GM12878 (cell line): ENCODE measurements at regions not wholly inside any gene's neighbourhood (a gene's known extent, or its start where the extent isn't known, plus 50 kb on each side); places are given as distances from the start of the nearest gene placed in this dataset.

Experiments used
- ATAC-seq: fragments of 200-7000 bp; cut with Tn5 transposase; 3 replicates; pipeline ENCODE4 v1.9.1; 2020; ENCODE audit warnings: mild to moderate bottlenecking, moderate library complexity
- BruUV-seq: library from RNA; stranded (reverse); fragments of 400-500 nt; replicated peaks from 2 replicates; lab custom pipeline; 2021; lab: Mats Ljungman, UMichigan
- CTCF ChIA-PET: fragments of 300-600 bp; sonication (Branson Sonifier 250); formaldehyde crosslinking; extraction: SDS; loops from one replicate; lab custom pipeline; 2021; ENCODE audit warnings: inconsistent platforms; lab: Yijun Ruan, JAX
- POLR2A ChIA-PET: fragments of 350-600 bp; formaldehyde crosslinking; extraction: SDS; loops from one replicate; lab custom pipeline; 2021; ENCODE audit warnings: inconsistent platforms; lab: Charles Lee
- RAD21 ChIA-PET: fragments of 300-600 bp; sonication (Branson Sonifier 250); formaldehyde crosslinking; loops from one replicate; lab custom pipeline; 2023; ENCODE audit warnings: antibody characterized with exemption; ENCODE audit not compliant: unreplicated experiment; lab: Charles Lee
- SMC1A ChIA-PET: fragments of 300-600 bp; sonication (Branson Sonifier 250); formaldehyde crosslinking; loops from one replicate; lab custom pipeline; 2023; ENCODE audit not compliant: unreplicated experiment, uncharacterized antibody; lab: Charles Lee
- DNase-seq: peaks from one replicate; pipeline ENCODE4 v3.0.0-alpha.2; 2011; ENCODE audit warnings: low read depth, low spot score
- FAIRE-seq: peaks from 3 replicates; lab custom pipeline; 2011; peaks lifted over from hg19 to GRCh38; lab: Jason Lieb, UNC
- H2AFZ ChIP-seq: 2 replicates; pipeline ENCODE4 v1.6.0; 2011; ENCODE audit warnings: low read depth, low read length, control low read depth; ENCODE audit not compliant: control insufficient read depth
- H3K27ac ChIP-seq: 2 replicates; pipeline ENCODE4 v1.5.1; 2011; ENCODE audit warnings: control low read depth; ENCODE audit not compliant: control insufficient read depth, insufficient read depth
- H3K27me3 ChIP-seq, 2 experiments: replicated peaks in 1 of 2; 2 replicates each; pipeline versions ENCODE4 v1.6.0 to v1.6.1; 2011; ENCODE audit warnings: low read length in 1 of 2; ENCODE audit not compliant: control insufficient read depth in 2 of 2, insufficient read depth in 2 of 2
- H3K36me3 ChIP-seq, 2 experiments: 2 replicates each; pipeline ENCODE4 v1.5.1; 2011; ENCODE audit warnings: low read length in 1 of 2; ENCODE audit not compliant: control insufficient read depth in 2 of 2, insufficient read depth in 2 of 2
- H3K4me1 ChIP-seq: 2 replicates; pipeline ENCODE4 v1.6.1; 2011; ENCODE audit warnings: mild to moderate bottlenecking, low read length, moderate library complexity, mixed read lengths; ENCODE audit not compliant: control insufficient read depth, insufficient read depth
- H3K4me2 ChIP-seq: 2 replicates; pipeline ENCODE4 v1.6.0; 2011; ENCODE audit warnings: control low read depth; ENCODE audit not compliant: control insufficient read depth, insufficient read depth
- H3K4me3 ChIP-seq: fragments of 200-600 bp; sonication (generic); 2 replicates; pipeline ENCODE4 v1.5.1; 2016
- H3K79me2 ChIP-seq: 2 replicates; pipeline ENCODE4 v1.6.0; 2011; ENCODE audit warnings: low read length; ENCODE audit not compliant: control insufficient read depth, insufficient read depth
- H3K9ac ChIP-seq: 2 replicates; pipeline ENCODE4 v1.8.0; 2011; ENCODE audit warnings: low read length, control low read depth, mixed read lengths; ENCODE audit not compliant: control insufficient read depth, insufficient read depth
- H3K9me3 ChIP-seq: replicated peaks from 3 replicates; pipeline ENCODE4 v1.5.1; 2011; ENCODE audit warnings: mild to moderate bottlenecking, low read length; ENCODE audit not compliant: control insufficient read depth, insufficient read depth
- H4K20me1 ChIP-seq: 2 replicates; pipeline ENCODE4 v1.6.0; 2011; ENCODE audit not compliant: control insufficient read depth, insufficient read depth
- BHLHE40 ChIP-seq, 2 experiments: fragments of 450-650 bp in 1 of 2; IDR thresholded peaks; 2 replicates each; pipeline ENCODE4 v1.6.1; 2011 to 2017; ENCODE audit warnings: low read depth in 2 of 2, borderline replicate concordance in 1 of 2, improper control_type of control experiment in 1 of 2, low read length in 1 of 2, mild to moderate bottlenecking in 1 of 2
- BMI1 ChIP-seq: fragments of 450-650 bp; IDR thresholded peaks from 2 replicates; pipeline ENCODE4 v1.6.1; 2016; ENCODE audit warnings: mild to moderate bottlenecking, moderate library complexity, borderline replicate concordance
- EGR1 ChIP-seq, 2 experiments: IDR thresholded peaks; 1 replicate in 1 of 2; 2 replicates in 1 of 2; pipeline ENCODE4 v1.6.1; 2011 to 2012; ENCODE audit warnings: low read depth in 2 of 2, low read length in 2 of 2, borderline replicate concordance in 1 of 2, mild to moderate bottlenecking in 1 of 2, moderate library complexity in 1 of 2
- GATAD2B ChIP-seq: fragments of 450-650 bp; conservative IDR thresholded peaks from 2 replicates; pipeline ENCODE4 v1.6.1; 2017; ENCODE audit warnings: low read depth, mild to moderate bottlenecking, moderate library complexity
- HDAC6 ChIP-seq: fragments of 200-600 bp; sonication (generic); IDR thresholded peaks from one replicate; pipeline ENCODE4 v1.8.0; 2017; ENCODE audit warnings: antibody characterized with exemption; ENCODE audit not compliant: unreplicated experiment
- JUND ChIP-seq: IDR thresholded peaks from 2 replicates; pipeline ENCODE4 v1.6.1; 2012; ENCODE audit warnings: low read depth, mild to moderate bottlenecking, low read length, improper control_type of control experiment, moderate library complexity
- MEF2B ChIP-seq: fragments of 450-650 bp; IDR thresholded peaks from 2 replicates; pipeline ENCODE4 v1.6.1; 2018; ENCODE audit warnings: mild to moderate bottlenecking, moderate library complexity; ENCODE audit not compliant: partially characterized antibody, poor library complexity, severe bottlenecking
- SREBF1 ChIP-seq: IDR thresholded peaks from 2 replicates; pipeline ENCODE4 v1.6.1; 2012; ENCODE audit warnings: mild to moderate bottlenecking, low read length
- TAF1 ChIP-seq: IDR thresholded peaks from 2 replicates; pipeline ENCODE4 v1.6.1; 2011; ENCODE audit warnings: mild to moderate bottlenecking, low read depth, low read length, borderline replicate concordance
- TCF12 ChIP-seq: IDR thresholded peaks from 2 replicates; pipeline ENCODE4 v1.6.1; 2011; ENCODE audit warnings: low read depth, mild to moderate bottlenecking, low read length
- WRNIP1 ChIP-seq: IDR thresholded peaks from 2 replicates; pipeline ENCODE4 v1.6.1; 2011; ENCODE audit warnings: low read depth, low read length, improper control_type of control experiment, borderline replicate concordance
- YY1 ChIP-seq: IDR thresholded peaks from 2 replicates; pipeline ENCODE4 v1.6.1; 2011; ENCODE audit warnings: low read depth, mild to moderate bottlenecking, low read length
- ZNF207 ChIP-seq: fragments of 450-650 bp; IDR thresholded peaks from 2 replicates; pipeline ENCODE4 v1.6.1; 2014; ENCODE audit warnings: antibody characterized with exemption, mild to moderate bottlenecking, borderline replicate concordance
- ZSCAN29 ChIP-seq: fragments of 450-650 bp; IDR thresholded peaks from 2 replicates; pipeline ENCODE4 v1.6.1; 2017; ENCODE audit warnings: mild to moderate bottlenecking, moderate library complexity
- WGBS: methylation state at CpG from one replicate; pipeline ENCODE4 v1.1.6; 2016; ENCODE audit warnings: low lambda C conversion rate; ENCODE audit not compliant: insufficient replicate concordance, insufficient coverage; ENCODE audit errors: missing lambda C conversion rate; 5-methylcytosine and 5-hydroxymethylcytosine counted together
- in situ Hi-C: fragments of 300-500 bp; cut with MboI; formaldehyde crosslinking; loops from 9 replicates; pipeline ENCODE4 v1.14.3; 2018; ENCODE audit warnings: mixed read lengths
- intact Hi-C: fragments of 100-400 bp; cut with micrococcal nuclease; formaldehyde crosslinking; loops from one replicate; pipeline ENCODE4 v1.14.2; 2022; ENCODE audit not compliant: unreplicated experiment
- TF ChIP-seq, protein P1 (sequence below): fragments of 450-650 bp; IDR thresholded peaks from 2 replicates; pipeline ENCODE4 v1.6.1; 2017; ENCODE audit warnings: antibody characterized with exemption, mild to moderate bottlenecking, moderate library complexity

DNA sequence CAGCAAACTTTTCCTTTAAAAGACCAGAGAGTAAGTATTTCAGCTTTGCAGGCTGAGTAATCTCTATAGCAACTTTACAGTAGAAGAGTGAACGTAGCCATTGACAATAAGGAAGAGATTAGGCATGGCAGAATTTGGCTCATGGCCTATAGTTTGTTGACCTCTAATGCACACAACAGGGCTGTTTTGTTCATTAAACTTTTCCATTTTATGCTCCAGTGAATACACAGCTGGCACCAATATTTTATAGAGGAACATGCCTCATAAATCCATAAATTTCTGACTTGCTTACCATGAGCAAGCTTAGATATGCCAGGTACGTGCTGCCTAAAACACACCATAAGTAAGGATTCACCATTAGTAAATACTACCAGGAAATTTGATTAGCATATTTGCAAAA, 609.0 kb upstream of the STXBP6 start:
- RAD21 ChIA-PET: no interaction called here
- DNase-seq (no peak), FAIRE-seq (no peak), ATAC-seq (no peak)
- POLR2A ChIA-PET: no interaction called here
- WGBS: 3% methylated on average over 2 of the region's 2 CpGs
- no peak overlapping the region for H3K4me2 ChIP-seq
- H3K9me3 ChIP-seq: no peaks in the 10 kb centered on the region; the same call in 2 of the 3 replicates
- no peak overlapping the region for H2AFZ ChIP-seq
- CTCF ChIA-PET: no interaction called here
- SMC1A ChIA-PET: no interaction called here
- H3K9ac ChIP-seq: no peak overlapping the region
- no peak overlapping the region for H3K4me3 ChIP-seq
- TF ChIP-seq BMI1 (no peak), ZSCAN29 (no peak), GATAD2B (no peak), YY1 (no peak), BHLHE40 (IDR thresholded peaks at IDR 0.05; ENCODE audit: borderline replicate concordance in 1 of 2, low read depth in 2 of 2, low read length in 1 of 2) (no peak), TAF1 (no peak), EGR1 (IDR thresholded peaks at IDR 0.05; ENCODE audit: borderline replicate concordance in 1 of 2, low read depth in 2 of 2, low read length in 2 of 2) (no peak), SREBF1 (no peak), TCF12 (no peak), ZNF207 (no peak), WRNIP1 (no peak), JUND (no peak), MEF2B (no peak), HDAC6 (no peak)
- TF ChIP-seq, protein P1, sequence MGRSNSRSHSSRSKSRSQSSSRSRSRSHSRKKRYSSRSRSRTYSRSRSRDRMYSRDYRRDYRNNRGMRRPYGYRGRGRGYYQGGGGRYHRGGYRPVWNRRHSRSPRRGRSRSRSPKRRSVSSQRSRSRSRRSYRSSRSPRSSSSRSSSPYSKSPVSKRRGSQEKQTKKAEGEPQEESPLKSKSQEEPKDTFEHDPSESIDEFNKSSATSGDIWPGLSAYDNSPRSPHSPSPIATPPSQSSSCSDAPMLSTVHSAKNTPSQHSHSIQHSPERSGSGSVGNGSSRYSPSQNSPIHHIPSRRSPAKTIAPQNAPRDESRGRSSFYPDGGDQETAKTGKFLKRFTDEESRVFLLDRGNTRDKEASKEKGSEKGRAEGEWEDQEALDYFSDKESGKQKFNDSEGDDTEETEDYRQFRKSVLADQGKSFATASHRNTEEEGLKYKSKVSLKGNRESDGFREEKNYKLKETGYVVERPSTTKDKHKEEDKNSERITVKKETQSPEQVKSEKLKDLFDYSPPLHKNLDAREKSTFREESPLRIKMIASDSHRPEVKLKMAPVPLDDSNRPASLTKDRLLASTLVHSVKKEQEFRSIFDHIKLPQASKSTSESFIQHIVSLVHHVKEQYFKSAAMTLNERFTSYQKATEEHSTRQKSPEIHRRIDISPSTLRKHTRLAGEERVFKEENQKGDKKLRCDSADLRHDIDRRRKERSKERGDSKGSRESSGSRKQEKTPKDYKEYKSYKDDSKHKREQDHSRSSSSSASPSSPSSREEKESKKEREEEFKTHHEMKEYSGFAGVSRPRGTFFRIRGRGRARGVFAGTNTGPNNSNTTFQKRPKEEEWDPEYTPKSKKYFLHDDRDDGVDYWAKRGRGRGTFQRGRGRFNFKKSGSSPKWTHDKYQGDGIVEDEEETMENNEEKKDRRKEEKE: no peak
- H3K27ac ChIP-seq: no peak overlapping the region
- no peaks in the 10 kb centered on the region for H3K27me3 ChIP-seq
- H3K4me1 ChIP-seq: no peaks in the 10 kb centered on the region
- intact Hi-C loops: no loop called here
- H4K20me1 ChIP-seq: no peaks in the 10 kb centered on the region
- H3K36me3 ChIP-seq: no peaks in the 10 kb centered on the region
- no peaks in the 10 kb centered on the region for H3K79me2 ChIP-seq
- no TSS peak for BruUV-seq
- in situ Hi-C loops: no loop called here
